ENCODE measurements at regions not wholly inside any gene's neighbourhood (a gene's known extent, or its start where the extent isn't known, plus 50 kb on each side); places are given as distances from the start of the nearest gene placed in this dataset.

- SMC1A ChIA-PET (ENCODE audit: uncharacterized antibody, unreplicated experiment) = interaction anchor here (0.7 kb wide), 1 partner anchor 112 kb away, joined by 3 read pairs; no protein-coding TSS in a partner anchor
- WGBS (ENCODE audit: insufficient coverage, insufficient replicate concordance, low lambda C conversion rate, missing lambda C conversion rate) = 33% methylated on average over 3 of the region's 3 CpGs
Measured at GRCh38 chr15:35753486-35753885, 207.5 kb upstream of the DPH6 start.

More at GRCh38 chr15:35753486-35753885, 207.5 kb upstream of the DPH6 start:
- ChIA-PET RAD21 (ENCODE audit: unreplicated experiment) (no interaction called here), POLR2A (no interaction called here), CTCF (interaction anchor here (1.0 kb wide), 1 partner anchor 1356 kb away, joined by 5 read pairs; no protein-coding TSS in a partner anchor)
- BruUV-seq (replicated peaks) = no TSS peak
- H2AFZ ChIP-seq (ENCODE audit: control insufficient read depth, low read depth, low read length) = no peak overlapping the region
- no peaks in the 10 kb centered on the region for H3K27me3 ChIP-seq (replicated peaks in 1 of 2; ENCODE audit: control insufficient read depth in 2 of 2, insufficient read depth in 2 of 2, low read length in 1 of 2)
- no peaks in the 10 kb centered on the region for H3K36me3 ChIP-seq (ENCODE audit: control insufficient read depth in 2 of 2, insufficient read depth in 2 of 2, low read length in 1 of 2)
- intact Hi-C loops (cut with micrococcal nuclease; ENCODE audit: unreplicated experiment) (loop anchor here (5.0 to 10.0 kb wide), 3 partner anchors 231 to 1381 kb away; no protein-coding TSS in a partner anchor), in situ Hi-C loops (cut with MboI) (no loop called here)
- H3K4me3 ChIP-seq = no peak overlapping the region
- no peak for ATAC-seq
- H3K9ac ChIP-seq (ENCODE audit: control insufficient read depth, insufficient read depth, low read length) = no peak overlapping the region
- no peak overlapping the region for H3K27ac ChIP-seq (ENCODE audit: control insufficient read depth, insufficient read depth)
- no peaks in the 10 kb centered on the region for H4K20me1 ChIP-seq (ENCODE audit: control insufficient read depth, insufficient read depth)
- TF ChIP-seq NFXL1 (IDR thresholded peaks at IDR 0.05; ENCODE audit: borderline replicate concordance) = no peak
- no peak for TF ChIP-seq ZBTB33 (IDR thresholded peaks at IDR 0.05)
- no peak for TF ChIP-seq CTCF (IDR thresholded peaks at IDR 0.05 in 2 of 3, conservative IDR thresholded peaks at IDR 0.05 in 1 of 3; ENCODE audit: control insufficient read depth in 2 of 3, extremely low read depth in 1 of 3, insufficient read depth in 1 of 3, low read depth in 3 of 3, low read length in 3 of 3)
- no peak for TF ChIP-seq USF1 (IDR thresholded peaks at IDR 0.05; ENCODE audit: borderline replicate concordance, extremely low read length, insufficient read depth, low read depth, low read length)
- no peak for TF ChIP-seq PAX8 (IDR thresholded peaks at IDR 0.05)
- H3K4me2 ChIP-seq (ENCODE audit: control insufficient read depth, insufficient read depth) = no peak overlapping the region
- no peaks in the 10 kb centered on the region for H3K9me3 ChIP-seq (replicated peaks; ENCODE audit: control insufficient read depth, insufficient read depth, low read length)
- no peaks in the 10 kb centered on the region for H3K79me2 ChIP-seq (ENCODE audit: control insufficient read depth, insufficient read depth, low read length)
- FAIRE-seq = no peak
- DNase-seq (ENCODE audit: low read depth, low spot score) = no peak
- H3K4me1 ChIP-seq (ENCODE audit: control insufficient read depth, insufficient read depth, low read length) = no peaks in the 10 kb centered on the region

All from GM12878 (cell line).